ENCODE measurements at regions not wholly inside any gene's neighbourhood (a gene's known extent, or its start where the extent isn't known, plus 50 kb on each side); places are given as distances from the start of the nearest gene placed in this dataset.

- no peak for DNase-seq
- intact Hi-C loops (cut with DNase I), result no loop called here
Measured at GRCh38 chr15:98127586-98127985, 167.1 kb downstream of the ARRDC4 start.

GRCh38 chr15:98131924-98132323, 171.4 kb downstream of the ARRDC4 start:
- DNase-seq, result no peak
- intact Hi-C loops (cut with DNase I), result no loop called here

- intact Hi-C loops (cut with DNase I), result no loop called here
- DNase-seq, result no peak
Measured at GRCh38 chr15:98134905-98135304, 174.4 kb downstream of the ARRDC4 start.

- no peak for DNase-seq
- intact Hi-C loops (cut with DNase I), result no loop called here
Measured at GRCh38 chr15:98138910-98139309, 178.4 kb downstream of the ARRDC4 start.

GRCh38 chr15:98139337-98139736, 178.8 kb downstream of the ARRDC4 start:
- DNase-seq, result no peak
- intact Hi-C loops (cut with DNase I), result no loop called here

GRCh38 chr15:98142572-98142971, 182.1 kb downstream of the ARRDC4 start:
- DNase-seq, result no peak
- intact Hi-C loops (cut with DNase I), result no loop called here

GRCh38 chr15:98143116-98143515, 182.6 kb downstream of the ARRDC4 start:
- intact Hi-C loops (cut with DNase I), result no loop called here
- DNase-seq, result no peak

- no peak for DNase-seq
- intact Hi-C loops (cut with DNase I), result no loop called here
Measured at GRCh38 chr15:98144388-98144787, 183.9 kb downstream of the ARRDC4 start.

GRCh38 chr15:98146031-98146820, 185.7 kb downstream of the ARRDC4 start:
- peak in 2 of 42 donors; percentile 10 to 14 for DNase-seq
- intact Hi-C loops (cut with DNase I), result no loop called here

GRCh38 chr15:98147415-98147814, 186.9 kb downstream of the ARRDC4 start:
- intact Hi-C loops (cut with DNase I), result no loop called here
- DNase-seq, result no peak

GRCh38 chr15:98150084-98150483, 189.6 kb downstream of the ARRDC4 start:
- intact Hi-C loops (cut with DNase I), result no loop called here
- DNase-seq, result no peak

GRCh38 chr15:98150536-98150935, 190.0 kb downstream of the ARRDC4 start:
- no peak for DNase-seq
- intact Hi-C loops (cut with DNase I), result no loop called here

- intact Hi-C loops (cut with DNase I), result no loop called here
- no peak for DNase-seq
Measured at GRCh38 chr15:98151096-98151495, 190.6 kb downstream of the ARRDC4 start.

GRCh38 chr15:98152156-98152555, 191.7 kb downstream of the ARRDC4 start:
- intact Hi-C loops (cut with DNase I), result no loop called here

GRCh38 chr15:98154863-98155262, 194.4 kb downstream of the ARRDC4 start:
- DNase-seq, result no peak
- intact Hi-C loops (cut with DNase I), result no loop called here

More at GRCh38 chr15:98152156-98152555, 191.7 kb downstream of the ARRDC4 start:
- no peak for DNase-seq

- intact Hi-C loops (cut with DNase I), result no loop called here
- no peak for DNase-seq
Measured at GRCh38 chr15:98155356-98155755, 194.9 kb downstream of the ARRDC4 start.

- intact Hi-C loops (cut with DNase I), result no loop called here
- no peak for DNase-seq
Measured at GRCh38 chr15:98160236-98160635, 199.7 kb downstream of the ARRDC4 start.

GRCh38 chr15:98163319-98164045, 203.0 kb downstream of the ARRDC4 start:
- intact Hi-C loops (cut with DNase I), result no loop called here
- DNase-seq, result no peak

- DNase-seq, result no peak
- intact Hi-C loops (cut with DNase I), result no loop called here
Measured at GRCh38 chr15:98164571-98164970, 204.1 kb downstream of the ARRDC4 start.

- intact Hi-C loops (cut with DNase I), result no loop called here
- DNase-seq, result no peak
Measured at GRCh38 chr15:98164986-98165385, 204.5 kb downstream of the ARRDC4 start.
